SK-N-SH (cell line): ENCODE measurements at regions not wholly inside any gene's neighbourhood (a gene's known extent, or its start where the extent isn't known, plus 50 kb on each side); places are given as distances from the start of the nearest gene placed in this dataset.

ENCODE experiments used
- CTCF ChIP-seq: fragments of 200-600 bp; sonication (generic); IDR thresholded peaks from 2 replicates; pipeline ENCODE4 v1.6.1; 2017; ENCODE audit warnings: antibody characterized with exemption, mild to moderate bottlenecking, moderate library complexity
- EP300 ChIP-seq, 2 experiments: IDR thresholded peaks; 2 replicates each; pipeline versions ENCODE4 v1.4.0 to v1.6.1; 2012; ENCODE audit warnings: borderline replicate concordance in 1 of 2, low read depth in 1 of 2, low read length in 1 of 2
- MAX ChIP-seq: IDR thresholded peaks from 2 replicates; pipeline ENCODE4 v1.4.0; 2012; ENCODE audit warnings: low read depth
- NRF1 ChIP-seq: IDR thresholded peaks from 2 replicates; pipeline ENCODE4 v1.6.1; 2012; ENCODE audit warnings: low read depth, mild to moderate bottlenecking, low read length
- PBX3 ChIP-seq: IDR thresholded peaks from 2 replicates; pipeline ENCODE4; 2012
- POLR2AphosphoS5 ChIP-seq: IDR thresholded peaks from 2 replicates; pipeline ENCODE4 v1.6.1; 2012; ENCODE audit warnings: low read depth, low read length
- RCOR1 ChIP-seq: fragments of 150-350 bp; IDR thresholded peaks from 2 replicates; pipeline ENCODE4 v1.6.1; 2017; ENCODE audit warnings: antibody characterized with exemption, low read length
- REST ChIP-seq: IDR thresholded peaks from 2 replicates; pipeline ENCODE4 v1.6.1; 2012; ENCODE audit warnings: mild to moderate bottlenecking, low read depth, low read length, moderate library complexity
- RFX5 ChIP-seq: IDR thresholded peaks from 2 replicates; pipeline ENCODE4 v1.6.1; 2012; ENCODE audit warnings: mild to moderate bottlenecking, improper control_type of control experiment, low read length
- SMC3 ChIP-seq: IDR thresholded peaks from 2 replicates; pipeline ENCODE4 v1.6.1; 2012; ENCODE audit warnings: low read depth, low read length, improper control_type of control experiment
- TAF1 ChIP-seq: IDR thresholded peaks from 2 replicates; pipeline ENCODE4 v1.6.1; 2012; ENCODE audit warnings: low read depth, mild to moderate bottlenecking, low read length, moderate library complexity, borderline replicate concordance
- TCF12 ChIP-seq: IDR thresholded peaks from 2 replicates; pipeline ENCODE4 v1.4.0; 2012
- TEAD4 ChIP-seq: IDR thresholded peaks from 2 replicates; pipeline ENCODE4 v1.4.0; 2012; ENCODE audit warnings: mild to moderate bottlenecking, borderline replicate concordance; ENCODE audit not compliant: insufficient read depth
- YY1 ChIP-seq: IDR thresholded peaks from 2 replicates; pipeline ENCODE4 v1.4.0; 2012; ENCODE audit warnings: low read depth, mild to moderate bottlenecking

GRCh38 chr20:48325656-48326433, 502.0 kb downstream of the PREX1 start:
- no peak for TF ChIP-seq CTCF
- TF ChIP-seq RCOR1: no peak
- TF ChIP-seq REST: no peak
- no peak for TF ChIP-seq SMC3
- TF ChIP-seq TAF1: no peak
- no peak for TF ChIP-seq YY1
- no peak for TF ChIP-seq POLR2AphosphoS5
- TF ChIP-seq TEAD4: no peak
- no peak for TF ChIP-seq TCF12
- no peak for TF ChIP-seq EP300 (IDR thresholded peaks at IDR 0.05; ENCODE audit: borderline replicate concordance in 1 of 2, low read depth in 1 of 2, low read length in 1 of 2)
- TF ChIP-seq PBX3: no peak
- no peak for TF ChIP-seq RFX5
- TF ChIP-seq NRF1: no peak
- no peak for TF ChIP-seq MAX
